ENCODE measurements at regions not wholly inside any gene's neighbourhood (a gene's known extent, or its start where the extent isn't known, plus 50 kb on each side); places are given as distances from the start of the nearest gene placed in this dataset.

- H3K4me3 ChIP-seq (ENCODE audit: low read depth, low read length) = no peak overlapping the region
- TF ChIP-seq CTCF (IDR thresholded peaks at IDR 0.05; ENCODE audit: borderline replicate concordance, insufficient read depth, low read depth, low read length) = no peak
Observed at GRCh38 chr1:80472145-80472544, 1328.6 kb upstream of the ADGRL2 start.

- no peak overlapping the region for H3K4me3 ChIP-seq (ENCODE audit: low read depth, low read length)
- TF ChIP-seq CTCF (IDR thresholded peaks at IDR 0.05; ENCODE audit: borderline replicate concordance, insufficient read depth, low read depth, low read length) = no peak
Observed at GRCh38 chr1:80468356-80468755, 1332.4 kb upstream of the ADGRL2 start.

- TF ChIP-seq CTCF (IDR thresholded peaks at IDR 0.05; ENCODE audit: borderline replicate concordance, insufficient read depth, low read depth, low read length) = no peak
- H3K4me3 ChIP-seq (ENCODE audit: low read depth, low read length) = no peak overlapping the region
Observed at GRCh38 chr1:80462006-80462405, 1338.7 kb upstream of the ADGRL2 start.

GRCh38 chr1:80457409-80457808 is 1343.3 kb upstream of the ADGRL2 start:
- no peak for TF ChIP-seq CTCF (IDR thresholded peaks at IDR 0.05; ENCODE audit: borderline replicate concordance, insufficient read depth, low read depth, low read length)

GRCh38 chr1:80453775-80454174 is 1347.0 kb upstream of the ADGRL2 start:
- no peak for TF ChIP-seq CTCF (IDR thresholded peaks at IDR 0.05; ENCODE audit: borderline replicate concordance, insufficient read depth, low read depth, low read length)
- no peak overlapping the region for H3K4me3 ChIP-seq (ENCODE audit: low read depth, low read length)

More at GRCh38 chr1:80457409-80457808, 1343.3 kb upstream of the ADGRL2 start:
- H3K4me3 ChIP-seq (ENCODE audit: low read depth, low read length) = no peak overlapping the region

GRCh38 chr1:80450711-80451110 is 1350.0 kb upstream of the ADGRL2 start:
- H3K4me3 ChIP-seq (ENCODE audit: low read depth, low read length) = no peak overlapping the region
- TF ChIP-seq CTCF (IDR thresholded peaks at IDR 0.05; ENCODE audit: borderline replicate concordance, insufficient read depth, low read depth, low read length) = no peak

GRCh38 chr1:80448081-80448480 is 1352.7 kb upstream of the ADGRL2 start:
- no peak overlapping the region for H3K4me3 ChIP-seq (ENCODE audit: low read depth, low read length)
- TF ChIP-seq CTCF (IDR thresholded peaks at IDR 0.05; ENCODE audit: borderline replicate concordance, insufficient read depth, low read depth, low read length) = no peak

Data from GM12875 (cell line).